ENCODE measurements at regions not wholly inside any gene's neighbourhood (a gene's known extent, or its start where the extent isn't known, plus 50 kb on each side); places are given as distances from the start of the nearest gene placed in this dataset.

DNA sequence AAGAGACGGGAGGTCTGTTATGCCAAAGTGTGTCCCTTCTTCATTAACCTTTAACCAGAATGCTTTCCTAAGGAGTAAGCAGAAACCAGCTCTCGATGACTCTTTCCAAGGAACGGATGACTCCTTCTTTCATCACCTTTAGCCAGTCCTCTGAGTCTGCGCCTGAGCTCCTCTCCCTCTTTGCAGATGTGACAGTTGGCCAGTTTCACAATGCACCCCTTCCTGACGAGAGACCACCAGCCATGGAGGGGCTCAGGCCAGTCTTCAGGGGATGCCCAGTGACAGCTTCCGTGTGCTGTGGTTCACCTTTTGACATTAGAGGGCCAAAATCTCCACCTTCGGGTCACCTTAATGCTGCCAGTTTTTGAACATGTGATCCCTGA is 826.1 kb downstream of the TBC1D22A start:
- no peak for DNase-seq (ENCODE audit: low read depth in 3 of 3)

DNA sequence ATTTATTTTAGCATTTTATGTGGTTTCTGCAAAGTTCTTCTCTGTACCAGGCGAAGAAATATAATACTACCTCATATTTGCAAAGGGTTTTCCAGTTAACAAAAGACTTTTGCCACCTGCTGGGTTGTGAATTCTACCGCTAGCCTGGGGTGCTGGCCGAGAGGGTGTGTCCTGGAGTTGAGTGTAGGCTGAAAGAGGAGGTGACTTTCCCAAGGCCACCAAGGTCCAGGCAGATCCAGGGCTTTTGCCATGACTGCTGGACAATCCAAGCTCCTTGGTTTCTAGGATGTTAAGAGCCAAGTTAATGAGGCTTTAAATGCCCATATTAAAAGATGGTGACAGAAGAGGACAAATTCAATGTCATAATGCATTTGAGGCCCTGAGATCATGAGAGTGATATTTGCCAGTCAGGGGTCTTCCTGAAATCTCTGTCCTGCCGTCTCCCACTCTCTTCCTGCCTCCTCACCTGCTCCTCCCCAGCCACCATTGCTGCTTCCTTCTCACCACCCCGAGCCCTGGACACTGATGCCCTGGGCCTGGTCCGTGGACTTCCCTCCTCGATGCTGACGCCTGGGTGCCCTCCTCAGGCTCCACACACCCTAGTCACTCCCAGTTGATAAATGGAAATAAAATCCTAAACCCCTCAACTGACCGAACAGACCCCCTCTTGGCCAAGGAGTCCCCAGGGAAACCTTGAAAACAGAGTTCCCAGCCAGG is 825.6 kb downstream of the TBC1D22A start:
- DNase-seq (ENCODE audit: low read depth in 3 of 3), result no peak

DNA sequence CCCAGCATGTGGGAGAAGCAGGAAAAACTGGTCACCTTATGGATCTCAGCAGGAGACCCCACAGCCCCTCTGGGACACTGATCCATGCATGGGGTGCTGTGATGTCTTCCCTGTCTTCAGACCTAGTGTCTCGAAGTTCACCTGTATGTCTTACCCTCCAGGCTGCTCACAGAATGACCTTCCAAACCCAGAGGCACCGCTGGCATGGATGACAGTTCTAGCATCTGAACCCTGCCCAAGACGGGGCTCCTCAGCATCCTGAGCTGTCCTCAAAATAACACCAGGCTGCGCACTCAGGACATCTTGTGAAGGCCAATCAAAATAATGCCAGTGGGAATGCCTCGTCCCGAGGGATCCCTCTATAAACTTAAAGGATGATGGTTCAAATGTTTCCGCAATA is 824.9 kb downstream of the TBC1D22A start:
- DNase-seq (ENCODE audit: low read depth in 3 of 3), result no peak

DNA sequence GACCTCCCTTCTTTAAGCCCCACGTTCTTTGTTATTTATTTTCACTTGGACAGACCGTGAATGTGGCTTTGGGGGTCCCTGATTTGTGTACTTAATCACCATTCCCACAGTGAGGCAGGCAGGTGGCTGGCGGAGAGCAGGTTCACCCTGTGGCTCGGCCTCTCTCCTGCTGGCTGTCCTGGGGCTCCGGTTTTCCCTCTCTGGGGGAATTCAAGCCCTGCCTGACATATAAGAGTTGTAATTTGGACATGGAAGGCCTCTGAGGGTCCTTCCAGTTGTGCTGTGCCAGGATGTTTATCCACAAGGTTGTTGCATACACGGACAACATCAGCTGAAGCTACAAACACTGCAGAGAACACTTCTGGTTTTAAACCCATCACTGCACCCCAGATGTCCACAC is 824.5 kb downstream of the TBC1D22A start:
- no peak for DNase-seq (ENCODE audit: low read depth in 3 of 3)

DNA sequence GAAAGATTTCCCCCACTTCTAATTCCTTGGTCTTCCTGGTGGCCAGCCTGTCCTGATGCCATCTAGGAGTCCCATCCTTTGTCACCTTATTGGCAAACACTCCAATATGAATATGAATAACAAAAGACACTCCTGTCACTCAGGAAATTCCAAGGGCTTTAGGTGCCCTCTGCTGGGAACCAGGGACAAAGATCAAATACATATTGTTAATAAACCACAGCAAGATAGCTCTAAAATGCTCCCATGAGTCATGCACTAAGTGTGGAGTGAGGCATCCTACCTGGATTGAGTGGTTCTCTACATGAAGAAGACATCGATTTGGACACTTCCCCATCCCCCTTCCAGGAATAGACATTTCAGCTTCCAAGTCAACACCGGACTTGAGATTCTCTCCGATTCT is 823.6 kb downstream of the TBC1D22A start:
- DNase-seq (ENCODE audit: low read depth in 3 of 3), result no peak

DNA sequence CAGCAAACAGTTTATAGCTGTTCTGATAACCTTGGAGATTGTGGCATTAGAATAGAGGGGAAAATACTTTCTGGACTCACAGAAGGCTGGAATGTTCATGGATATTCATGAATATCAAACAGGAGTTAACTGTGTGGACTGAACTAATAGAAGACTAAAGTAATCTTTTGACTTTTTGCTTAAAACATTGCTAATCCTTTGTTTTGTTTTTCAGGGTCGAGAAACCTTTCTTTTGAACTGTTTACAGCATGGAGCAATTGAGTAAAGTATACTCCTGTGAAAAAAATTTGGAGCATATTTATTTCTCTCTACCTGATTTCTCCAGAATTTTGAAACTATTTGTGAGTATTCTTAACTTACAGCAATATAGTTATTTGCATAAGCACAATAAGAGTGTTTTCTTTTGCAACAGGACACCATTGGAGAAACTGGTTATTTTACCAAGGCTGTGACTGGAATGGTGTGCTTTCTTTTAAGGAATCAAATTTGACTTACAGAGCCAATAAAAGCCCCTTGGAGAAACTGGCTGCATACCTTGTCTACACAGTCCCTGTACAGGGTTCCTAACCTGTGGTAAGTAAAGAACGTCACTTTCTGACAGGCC is 821.6 kb downstream of the TBC1D22A start:
- no peak for DNase-seq (ENCODE audit: low read depth in 3 of 3)

DNA sequence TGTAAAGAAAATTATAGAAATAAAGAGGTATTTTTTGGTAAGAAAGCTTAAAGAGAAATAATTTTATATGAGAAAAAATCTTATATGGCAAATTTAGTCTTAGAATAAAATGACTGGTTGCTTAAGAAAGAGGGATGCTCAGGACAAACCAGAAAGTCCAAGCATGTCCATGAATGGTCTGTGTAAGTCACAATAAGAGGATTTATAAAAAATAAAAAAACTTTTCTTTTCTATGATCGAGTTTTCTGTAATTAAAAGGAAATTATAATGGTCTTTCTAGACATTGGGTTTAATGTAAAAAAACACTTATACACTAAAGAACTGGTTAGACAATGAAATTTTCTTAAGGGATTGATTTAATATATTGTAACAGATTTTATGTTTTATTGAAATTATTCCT is 819.6 kb downstream of the TBC1D22A start:
- no peak for DNase-seq (ENCODE audit: low read depth in 3 of 3)

DNA sequence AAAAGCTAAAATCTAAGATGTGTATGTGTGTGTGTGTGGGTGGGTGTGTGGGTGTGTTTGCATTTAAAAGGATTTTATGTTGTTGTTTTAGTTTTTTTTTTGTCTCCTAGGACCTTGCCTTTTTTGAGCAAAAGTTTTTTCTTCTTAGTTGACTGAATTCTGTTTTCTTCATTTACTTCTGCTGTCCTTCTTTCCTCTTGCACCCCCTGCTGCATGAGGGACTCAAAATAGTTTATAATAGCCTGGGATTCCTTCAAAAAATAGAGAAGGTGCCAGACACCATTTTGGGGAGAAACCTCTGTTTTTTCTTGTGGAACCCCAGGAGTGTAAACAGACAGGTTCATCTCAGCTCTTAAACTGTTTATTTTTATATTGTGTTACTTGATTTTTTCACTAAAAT is 817.7 kb downstream of the TBC1D22A start:
- DNase-seq (ENCODE audit: low read depth in 3 of 3), result no peak

DNA sequence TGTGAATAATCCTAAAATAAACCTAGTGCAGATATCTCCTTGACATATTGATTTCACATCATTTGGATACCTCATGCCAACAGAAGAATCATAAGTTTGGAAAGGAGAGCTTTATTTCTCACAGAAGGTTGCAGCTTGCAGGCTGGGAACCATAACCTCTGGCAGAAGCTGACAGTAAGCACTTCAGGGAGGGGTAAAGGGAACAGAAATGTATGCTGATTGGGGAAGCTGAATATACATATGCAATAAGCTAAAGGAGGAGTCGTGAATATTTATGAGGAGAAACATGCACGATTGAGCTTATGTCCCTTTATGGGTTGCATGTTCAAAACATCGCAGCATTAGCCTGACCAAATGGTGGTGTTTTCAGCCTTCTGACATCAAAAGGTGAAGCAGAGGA is 814.5 kb downstream of the TBC1D22A start:
- no peak for DNase-seq (ENCODE audit: low read depth in 3 of 3)

DNA sequence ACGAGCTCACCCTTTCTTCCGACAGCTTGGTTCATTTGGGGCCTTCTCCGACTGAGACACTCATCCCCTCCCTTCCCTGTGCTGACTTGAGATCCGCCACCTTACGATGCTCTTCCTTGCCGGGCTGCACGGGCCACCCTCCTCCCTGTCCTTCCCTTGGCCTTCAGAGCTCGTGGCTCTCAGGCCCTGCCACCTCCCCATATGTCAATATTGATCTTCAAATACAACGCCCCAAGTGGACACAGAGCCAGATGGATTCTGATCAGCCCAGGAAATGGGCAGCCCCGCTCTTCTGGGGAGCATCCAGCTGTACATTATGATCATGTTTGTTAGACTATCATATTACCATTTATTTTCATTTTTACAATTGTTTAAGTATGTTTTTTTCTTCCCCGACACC is 812.8 kb downstream of the TBC1D22A start:
- no peak for DNase-seq (ENCODE audit: low read depth in 3 of 3)

DNA sequence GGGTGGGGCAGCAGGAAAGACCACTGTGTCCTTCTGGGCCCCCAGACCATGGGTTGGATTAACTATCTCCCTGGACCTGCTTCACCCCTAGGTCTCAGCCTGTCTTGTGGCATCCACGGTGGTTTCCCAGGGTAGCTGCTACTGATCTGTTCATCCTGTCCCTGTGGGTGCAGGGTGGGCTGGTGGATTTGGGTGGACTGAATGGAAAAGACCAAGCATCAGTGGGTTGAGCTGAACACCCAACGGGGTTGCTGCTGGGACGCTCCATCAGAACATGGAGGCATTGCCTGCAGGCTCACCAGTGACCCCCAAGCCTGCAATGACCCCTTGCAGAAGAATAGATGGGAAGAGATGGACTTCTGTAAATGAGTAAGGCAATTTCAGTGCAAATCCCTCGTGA is 812.1 kb downstream of the TBC1D22A start:
- no peak for DNase-seq (ENCODE audit: low read depth in 3 of 3)

DNA sequence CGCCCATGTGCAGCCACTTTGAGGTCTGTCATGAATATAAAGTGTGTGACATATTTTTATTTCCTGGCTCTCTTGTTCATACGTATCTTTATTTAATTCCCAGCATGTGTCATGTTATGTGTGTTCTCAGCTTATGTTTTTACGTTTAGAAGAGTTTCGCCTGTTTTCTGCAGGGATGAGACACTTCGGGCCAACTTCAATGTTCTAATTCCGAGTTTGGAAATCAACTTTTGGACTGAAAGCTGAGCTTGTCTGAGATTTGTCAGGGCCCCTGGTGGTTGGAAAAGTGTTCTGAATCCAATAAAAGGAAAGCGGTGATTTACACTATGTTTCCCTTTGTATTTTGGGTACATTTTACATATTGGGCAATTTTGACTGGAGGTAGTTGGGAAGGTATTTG is 810.7 kb downstream of the TBC1D22A start:
- DNase-seq (ENCODE audit: low read depth in 3 of 3), result no peak

DNA sequence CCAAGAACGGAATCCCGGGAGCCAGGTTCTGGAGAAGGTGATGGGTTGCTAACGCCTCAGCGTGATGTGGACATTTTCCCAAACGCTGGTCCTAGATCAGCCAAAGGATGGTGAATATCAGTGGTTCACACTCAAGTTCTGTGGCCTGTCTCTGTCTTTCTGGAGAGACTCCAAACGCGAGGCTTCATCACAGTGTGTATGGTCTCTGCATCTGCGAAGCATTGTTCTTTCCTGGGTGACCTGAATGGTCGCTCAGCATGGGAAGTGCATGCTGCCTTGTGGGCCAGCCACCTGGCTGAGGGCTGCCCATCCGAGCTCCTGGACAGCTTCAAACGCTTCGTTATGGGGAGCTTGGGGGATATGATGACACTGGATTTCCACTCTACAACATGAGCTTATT is 810.0 kb downstream of the TBC1D22A start:
- no peak for DNase-seq (ENCODE audit: low read depth in 3 of 3)

DNA sequence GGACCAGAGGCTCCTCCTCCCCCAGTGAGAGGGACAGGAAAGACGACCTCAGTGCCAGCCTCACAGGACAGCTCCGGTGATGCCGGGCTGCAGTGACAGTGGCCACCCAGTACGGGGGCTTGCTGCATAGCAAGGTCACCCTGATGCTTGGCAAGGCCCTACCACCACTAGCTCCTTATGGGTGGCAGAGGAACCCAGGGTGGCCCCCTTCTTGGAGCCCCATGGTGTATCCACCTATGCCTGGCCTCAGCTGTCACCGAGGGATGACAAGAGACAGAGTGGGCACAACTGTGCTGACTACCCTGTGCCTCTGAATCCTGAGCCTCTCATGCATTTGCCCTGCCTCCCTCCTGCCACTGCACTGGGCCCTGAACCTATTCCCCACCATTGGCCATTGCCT is 809.2 kb downstream of the TBC1D22A start:
- DNase-seq (ENCODE audit: low read depth in 3 of 3), result no peak

DNA sequence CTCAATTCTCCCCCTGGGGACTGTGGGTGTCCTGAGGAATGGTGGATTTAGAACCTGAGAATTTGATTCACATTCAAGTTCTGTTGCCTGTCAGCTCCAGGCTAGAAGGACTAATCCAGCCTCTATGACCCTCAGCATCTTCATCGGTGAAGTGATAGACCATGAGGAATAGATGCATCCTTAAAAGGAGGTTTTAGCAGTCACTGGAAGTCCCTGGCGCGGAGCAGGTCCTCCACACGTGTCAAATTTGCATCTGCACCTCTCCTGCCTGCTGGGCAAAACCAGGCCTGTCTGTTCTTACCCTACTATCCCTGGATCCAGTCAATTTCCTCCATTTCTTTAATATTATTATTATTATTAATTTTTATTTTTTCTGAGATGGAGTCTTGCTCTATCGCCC is 808.4 kb downstream of the TBC1D22A start:
- DNase-seq (ENCODE audit: low read depth in 3 of 3), result no peak

DNA sequence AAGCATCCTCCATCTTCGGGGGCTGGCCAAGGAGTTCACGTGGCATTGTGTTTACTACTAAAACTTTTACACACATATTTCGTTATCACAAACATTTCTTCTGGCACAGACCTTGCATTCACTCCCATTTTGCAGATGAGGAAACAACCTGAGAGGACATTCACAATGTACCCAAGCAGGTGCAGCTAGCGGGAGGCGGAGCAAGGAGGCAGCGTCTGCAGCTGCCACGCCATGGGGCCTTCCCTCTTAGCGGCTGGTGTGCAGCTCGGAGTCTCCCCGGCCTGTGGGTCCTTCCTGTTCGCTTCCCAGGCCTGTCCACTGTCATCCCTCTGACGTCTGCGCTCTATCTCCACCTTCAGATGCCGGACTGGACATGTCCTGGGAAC is 807.8 kb downstream of the TBC1D22A start:
- no peak for DNase-seq (ENCODE audit: low read depth in 3 of 3)

DNA sequence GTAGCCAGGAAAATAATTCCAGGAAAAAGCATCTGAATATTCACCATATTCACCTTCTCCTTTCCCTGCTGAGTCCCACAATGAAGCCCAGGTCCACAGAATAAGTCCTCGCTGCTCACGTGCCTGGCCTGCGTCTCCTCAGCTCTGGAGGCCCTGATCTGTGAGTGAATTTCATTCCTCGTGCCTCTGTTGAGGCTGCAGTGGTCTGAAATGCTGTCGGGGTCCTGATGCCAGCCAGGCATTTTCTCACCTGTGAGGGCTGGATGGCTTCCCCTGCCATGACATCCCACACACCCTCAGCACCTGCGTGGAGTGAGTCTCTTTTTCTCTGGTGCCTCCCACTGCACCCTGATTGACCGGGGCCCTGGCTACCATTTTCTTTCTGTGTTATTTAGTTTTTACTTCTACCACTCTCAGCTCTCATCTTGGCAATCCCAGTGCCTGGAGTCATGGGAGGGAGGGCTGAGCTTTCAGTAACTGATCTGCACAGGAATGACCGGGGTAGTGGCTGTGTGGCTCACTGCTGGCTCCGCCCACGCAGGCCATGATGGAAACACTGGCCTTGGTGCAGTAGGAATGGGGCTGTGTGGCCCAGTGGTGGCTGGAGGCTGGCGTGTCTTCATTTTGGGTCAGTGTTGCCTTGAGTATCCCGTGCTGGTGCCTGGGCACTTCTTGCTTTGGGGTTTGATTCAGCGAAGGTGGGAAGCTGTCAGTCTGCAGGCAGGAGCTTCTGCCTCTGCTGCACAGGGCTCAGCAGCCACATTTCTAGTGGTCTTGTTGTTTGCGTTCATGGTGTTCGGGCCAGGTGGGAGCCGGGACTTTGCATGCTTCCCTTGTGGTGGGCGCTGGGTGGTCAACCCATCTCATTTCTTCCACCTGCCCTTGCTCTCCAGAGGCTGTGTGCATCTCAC is 807.2 kb downstream of the TBC1D22A start:
- DNase-seq (ENCODE audit: low read depth in 3 of 3), result no peak

DNA sequence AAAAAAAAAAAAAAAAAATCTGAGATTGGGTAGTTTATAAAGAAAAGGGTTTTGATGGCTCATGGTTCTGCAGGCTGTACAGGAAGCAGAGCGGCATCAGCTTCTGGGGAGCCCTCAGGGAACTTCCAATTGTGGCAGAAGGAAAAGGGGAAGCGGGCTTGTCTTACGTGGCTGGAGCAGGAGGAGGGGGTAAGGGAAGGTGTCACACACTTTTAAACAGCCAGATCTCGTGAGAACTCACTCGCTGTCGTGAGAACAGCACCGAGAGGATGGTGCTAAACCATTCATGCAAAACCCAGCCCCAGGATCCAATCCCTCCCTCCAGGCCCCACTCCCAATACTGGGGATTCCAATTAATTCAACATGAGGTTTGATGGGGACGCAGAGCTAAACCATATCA is 806.2 kb downstream of the TBC1D22A start:
- DNase-seq (ENCODE audit: low read depth in 3 of 3), result no peak

DNA sequence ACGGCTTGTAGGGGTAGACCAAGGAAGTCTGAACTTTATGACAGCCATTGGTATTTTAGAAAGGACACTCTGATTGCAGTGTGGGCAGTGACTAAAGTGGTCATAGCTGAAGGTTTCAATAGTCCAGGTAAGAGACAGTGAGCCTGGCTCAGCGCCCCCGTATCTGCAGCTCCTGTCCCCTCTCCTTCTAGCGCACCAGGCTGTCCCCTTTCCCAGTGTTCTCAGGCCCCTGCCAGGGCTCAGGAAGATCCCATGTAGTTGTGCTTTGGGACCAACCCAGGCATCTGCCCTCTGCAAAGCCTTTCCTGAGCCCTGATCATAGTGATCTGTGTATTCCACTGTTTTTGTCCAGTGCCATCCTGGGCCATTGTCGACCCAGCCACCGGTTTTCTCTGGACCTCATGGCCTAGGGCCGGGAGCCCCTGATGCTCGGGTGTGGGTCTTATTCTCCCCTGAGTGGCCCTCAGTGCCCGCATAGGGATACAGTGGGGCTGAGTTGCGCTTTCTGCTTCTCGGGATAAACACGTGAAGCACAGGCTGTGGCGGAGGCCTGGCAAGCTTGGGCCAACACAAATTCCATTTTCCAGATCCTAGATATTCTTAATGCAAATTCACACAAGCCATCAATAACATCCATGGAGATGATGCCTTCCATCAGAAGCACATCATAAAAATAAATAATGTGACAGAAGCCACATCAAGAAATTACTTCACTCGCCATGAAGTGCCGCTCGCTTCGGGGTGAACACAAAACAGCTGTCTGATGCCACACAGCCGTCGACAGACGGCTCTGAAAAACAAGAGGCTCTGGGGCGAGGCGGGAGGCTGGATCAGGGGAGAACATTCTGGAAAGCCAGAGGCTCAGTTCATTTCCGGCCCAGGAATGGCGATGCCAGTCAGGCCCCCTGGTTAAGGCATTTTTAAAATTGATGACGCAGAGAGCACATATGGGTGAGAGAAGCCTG is 805.0 kb downstream of the TBC1D22A start:
- DNase-seq (ENCODE audit: low read depth in 3 of 3), result no peak

DNA sequence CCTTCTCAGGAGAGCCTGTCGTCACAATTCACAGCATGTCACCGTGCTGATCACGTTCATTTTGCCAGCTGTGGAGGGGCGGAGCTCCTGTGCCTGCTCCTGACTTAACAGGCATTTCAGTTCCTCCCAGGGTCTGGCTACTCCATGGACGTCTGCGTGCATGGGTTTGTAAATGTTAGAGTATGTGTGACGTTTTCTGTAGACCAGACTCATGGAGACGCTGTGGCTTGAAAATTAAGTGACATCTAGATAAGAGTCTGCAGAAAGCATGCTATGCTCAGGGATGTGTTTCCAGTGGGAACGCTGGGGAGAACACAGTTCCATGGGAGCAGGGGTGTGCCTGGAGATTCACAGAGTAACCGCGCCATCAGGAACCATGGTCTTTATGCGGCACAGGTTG is 804.0 kb downstream of the TBC1D22A start:
- DNase-seq (ENCODE audit: low read depth in 3 of 3), result no peak

DNA sequence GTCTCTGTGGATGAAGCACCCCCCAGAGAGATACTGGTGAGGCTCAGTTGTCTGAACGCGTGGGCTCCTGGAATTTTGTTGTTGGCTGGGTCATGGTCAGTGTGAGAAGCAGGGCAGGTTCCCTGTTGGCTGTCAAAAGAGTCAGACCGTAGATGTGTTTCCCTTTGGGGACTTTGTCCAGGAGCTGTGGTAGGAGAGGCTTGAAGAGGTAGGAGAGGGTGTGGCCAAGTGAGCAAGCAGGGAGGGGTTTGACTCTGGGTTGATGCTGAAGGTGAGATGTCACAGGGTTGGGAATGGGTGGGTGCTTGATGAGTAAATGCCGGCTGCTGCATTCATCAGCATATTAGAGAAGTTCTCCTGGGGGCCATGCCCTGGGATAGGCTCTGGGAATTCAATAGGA is 803.2 kb downstream of the TBC1D22A start:
- no peak for DNase-seq (ENCODE audit: low read depth in 3 of 3)
